ENCODE measurements at regions not wholly inside any gene's neighbourhood (a gene's known extent, or its start where the extent isn't known, plus 50 kb on each side); places are given as distances from the start of the nearest gene placed in this dataset.

- DNase-seq = no peak
These were observed 176.8 kb upstream of the CHRM3 start for GRCh38 chr1:239209591-239209990.

DNA sequence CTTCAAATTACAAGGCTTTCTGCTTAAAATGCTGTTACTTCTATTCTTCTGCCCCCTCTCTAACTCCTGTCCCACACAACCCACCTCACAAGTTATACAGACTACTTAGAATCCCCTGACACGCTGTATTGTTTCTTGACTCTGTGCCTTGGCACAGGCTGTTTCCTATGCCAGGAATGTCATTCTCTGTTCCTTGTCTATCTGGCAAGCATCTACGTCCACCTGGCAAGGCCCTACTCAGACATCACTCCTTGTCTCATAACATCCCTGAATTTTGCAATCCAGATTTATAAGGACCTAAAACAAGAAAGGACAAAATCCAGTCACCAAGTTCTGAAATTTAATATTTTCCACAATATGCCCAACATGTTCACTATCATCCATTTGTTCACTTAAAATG is 182.0 kb upstream of the CHRM3 start:
- no peak for DNase-seq

DNA sequence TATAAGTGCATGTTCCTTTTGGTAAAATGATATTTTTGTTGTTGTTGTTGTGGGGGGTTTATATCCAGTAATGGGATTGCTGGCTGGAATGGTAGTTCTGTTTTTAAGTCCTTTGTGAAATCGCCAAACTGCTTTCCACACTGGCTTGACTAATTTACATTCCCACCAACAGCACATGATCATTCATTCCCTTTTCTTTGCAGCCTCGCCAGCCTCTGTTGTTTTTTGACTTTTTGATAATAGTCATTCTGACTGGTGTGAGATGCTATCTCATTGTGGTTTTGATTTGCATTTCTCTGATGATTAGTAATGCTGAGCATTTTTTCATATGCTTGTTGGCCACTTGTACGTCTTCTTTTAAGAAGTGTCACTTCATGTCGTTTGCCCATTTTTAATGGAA is 188.5 kb upstream of the CHRM3 start:
- no peak for DNase-seq

DNA sequence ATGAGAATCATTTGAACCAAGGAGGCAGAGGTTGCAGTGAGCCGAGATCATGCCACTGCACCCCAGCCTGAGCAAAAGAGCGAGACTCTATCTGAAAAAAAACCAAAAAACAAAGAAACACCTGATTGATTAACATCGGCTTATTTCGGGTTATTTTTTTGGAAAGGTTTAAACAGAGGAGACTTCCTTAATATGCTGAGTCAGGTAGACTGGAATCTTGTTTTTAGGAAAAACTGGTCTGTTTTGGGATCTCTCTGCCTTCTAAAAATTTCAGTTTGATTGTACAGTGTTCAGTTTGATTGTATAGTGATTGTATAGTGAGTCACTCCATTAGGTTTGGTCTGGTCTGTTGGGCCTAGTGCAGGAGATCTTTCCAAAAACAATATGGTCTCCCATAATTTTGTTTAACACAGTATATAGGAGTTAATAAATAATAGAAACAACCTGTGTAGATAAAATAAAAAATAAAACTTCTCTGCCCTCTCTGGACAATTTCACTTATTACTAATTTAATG is 196.3 kb upstream of the CHRM3 start:
- DNase-seq = no peak

- no peak for DNase-seq
These were observed 199.9 kb upstream of the CHRM3 start for GRCh38 chr1:239186487-239186886.

GRCh38 chr1:239185245-239185619 is 201.1 kb upstream of the CHRM3 start:
- DNase-seq = no peak

- DNase-seq = no peak
These were observed 201.7 kb upstream of the CHRM3 start for GRCh38 chr1:239184561-239185244.

DNA sequence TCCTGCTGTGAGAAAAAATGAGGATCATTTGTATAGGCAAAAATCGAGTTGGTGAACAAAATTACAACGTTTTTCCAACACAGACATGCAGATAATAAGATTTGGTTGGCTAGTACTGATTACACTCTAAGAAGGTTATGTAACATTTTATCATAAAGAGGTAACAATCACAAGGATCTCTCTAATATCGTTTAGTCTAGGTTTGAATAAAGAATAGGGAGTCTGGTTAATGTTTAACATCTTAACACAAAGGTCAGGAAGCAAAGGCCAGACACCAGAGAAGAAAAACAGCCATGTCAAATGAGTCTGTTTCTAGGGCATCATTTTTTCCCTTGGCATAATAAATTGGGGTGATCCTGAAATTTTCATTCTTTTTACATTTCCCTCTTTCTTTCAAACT is 207.4 kb upstream of the CHRM3 start:
- no peak for DNase-seq

DNA sequence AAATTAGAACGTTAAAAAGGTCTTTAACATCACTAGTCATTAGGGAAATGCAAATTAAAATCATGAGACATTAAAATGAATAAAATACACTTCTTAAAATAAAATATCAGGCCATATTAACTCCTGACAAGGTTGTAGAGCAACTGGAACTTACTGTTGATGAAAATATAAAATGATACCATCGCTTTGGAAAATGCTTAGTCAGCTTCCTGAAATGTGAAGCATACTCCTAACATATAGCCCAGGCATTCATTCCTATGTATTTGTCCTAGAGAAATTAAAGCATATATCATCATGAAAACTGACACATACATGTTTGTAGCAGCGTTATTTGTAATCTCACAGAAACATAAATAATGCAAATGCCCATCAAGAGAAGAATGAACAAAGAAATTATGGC is 211.5 kb upstream of the CHRM3 start:
- no peak for DNase-seq

DNA sequence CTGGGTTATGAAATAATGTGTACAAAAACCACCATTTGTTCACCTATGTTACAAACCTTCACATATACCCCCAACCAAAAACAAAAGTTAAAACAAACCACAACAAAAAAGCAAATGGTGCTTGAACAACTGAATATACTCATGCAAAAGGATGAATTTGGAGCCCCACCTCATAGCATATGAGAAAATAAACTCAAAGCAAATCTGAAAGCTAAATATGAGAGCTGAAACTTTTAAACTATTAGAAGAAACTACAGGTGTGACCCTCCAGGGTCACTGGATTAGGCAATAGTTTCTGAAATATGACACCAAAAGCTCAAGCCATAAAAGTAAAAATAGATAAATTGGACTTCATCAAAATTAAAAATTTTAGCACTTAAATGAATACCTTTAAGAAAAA is 215.5 kb upstream of the CHRM3 start:
- no peak for DNase-seq

DNA sequence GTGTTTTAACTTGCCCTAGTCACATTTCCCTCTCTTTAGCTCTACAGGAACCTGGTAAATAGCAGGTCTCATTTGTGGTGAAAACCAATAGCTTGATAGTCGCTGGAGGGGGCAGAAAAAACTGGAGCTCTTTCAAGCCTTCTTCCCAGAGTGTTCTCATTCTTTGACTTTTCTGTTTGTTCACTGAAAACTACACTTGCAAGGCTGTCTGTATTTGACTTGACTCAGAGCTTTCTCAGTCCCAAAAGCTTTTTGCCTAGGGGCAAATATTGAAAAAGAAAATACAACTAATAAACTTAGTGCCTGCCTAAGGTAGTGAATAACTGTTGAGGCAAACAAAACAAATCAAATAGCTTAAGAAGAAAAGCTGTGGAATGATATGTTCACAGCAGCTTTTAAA is 217.1 kb upstream of the CHRM3 start:
- DNase-seq = no peak

GRCh38 chr1:239164451-239165180 is 221.8 kb upstream of the CHRM3 start:
- DNase-seq = no peak

- DNase-seq = no peak
These were observed 230.8 kb upstream of the CHRM3 start for GRCh38 chr1:239155466-239156091.

GRCh38 chr1:239151937-239152336 is 234.4 kb upstream of the CHRM3 start:
- no peak for DNase-seq

DNA sequence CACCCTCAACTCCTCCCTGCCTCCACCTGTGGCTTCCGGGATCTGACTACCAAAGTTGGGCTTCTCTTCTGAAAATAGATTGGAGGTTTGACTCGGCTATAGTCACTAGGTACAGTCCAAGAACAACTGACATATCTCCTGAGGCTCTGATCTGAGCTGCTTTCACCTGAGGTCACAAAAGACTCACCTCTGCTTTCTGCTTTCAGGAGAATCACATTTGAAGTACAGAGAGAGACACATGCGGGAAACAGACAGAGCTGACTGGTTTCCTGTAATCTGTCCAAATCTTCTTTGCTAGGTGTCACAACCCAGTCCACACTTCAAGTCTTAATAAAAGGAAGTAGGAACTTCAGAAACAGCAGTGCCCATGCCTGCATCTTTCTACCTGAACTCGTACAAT is 245.4 kb upstream of the CHRM3 start:
- no peak for DNase-seq

DNA sequence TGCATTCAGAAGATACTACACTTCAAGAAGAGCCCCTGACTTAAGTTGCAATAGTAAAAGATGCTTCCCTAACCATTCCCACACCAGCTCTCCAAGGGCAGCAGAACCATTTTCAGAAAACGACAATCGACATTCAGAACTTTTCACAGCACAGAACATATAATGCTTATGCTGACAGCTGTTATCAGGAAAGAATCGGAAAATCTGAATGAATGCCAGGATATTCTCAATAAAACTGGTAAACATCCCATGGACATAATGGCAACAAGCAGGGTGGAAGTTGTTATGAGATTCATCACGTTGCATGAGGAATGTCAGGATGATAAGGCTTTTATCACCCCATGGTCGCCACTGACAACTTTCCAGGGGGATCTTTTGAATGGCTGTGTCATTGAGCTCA is 246.6 kb upstream of the CHRM3 start:
- DNase-seq = no peak

GRCh38 chr1:239128541-239128940 is 257.8 kb upstream of the CHRM3 start:
- no peak for DNase-seq

- DNase-seq = no peak
These were observed 259.5 kb upstream of the CHRM3 start for GRCh38 chr1:239126884-239127283.

- DNase-seq = no peak
These were observed 260.5 kb upstream of the CHRM3 start for GRCh38 chr1:239125893-239126292.

- no peak for DNase-seq
These were observed 261.3 kb upstream of the CHRM3 start for GRCh38 chr1:239125027-239125426.

GRCh38 chr1:239123260-239123659 is 263.1 kb upstream of the CHRM3 start:
- no peak for DNase-seq

GRCh38 chr1:239112101-239112935 is 274.1 kb upstream of the CHRM3 start:
- no peak for DNase-seq

- DNase-seq = no peak
These were observed 278.7 kb upstream of the CHRM3 start for GRCh38 chr1:239107676-239108075.
